ENCODE measurements at regions not wholly inside any gene's neighbourhood (a gene's known extent, or its start where the extent isn't known, plus 50 kb on each side); places are given as distances from the start of the nearest gene placed in this dataset.
"Not testable (repeated sequence)": the region's sequence is repeated elsewhere in the genome, so short reads cannot be mapped to it uniquely, and the experiment has no call there.

DNA sequence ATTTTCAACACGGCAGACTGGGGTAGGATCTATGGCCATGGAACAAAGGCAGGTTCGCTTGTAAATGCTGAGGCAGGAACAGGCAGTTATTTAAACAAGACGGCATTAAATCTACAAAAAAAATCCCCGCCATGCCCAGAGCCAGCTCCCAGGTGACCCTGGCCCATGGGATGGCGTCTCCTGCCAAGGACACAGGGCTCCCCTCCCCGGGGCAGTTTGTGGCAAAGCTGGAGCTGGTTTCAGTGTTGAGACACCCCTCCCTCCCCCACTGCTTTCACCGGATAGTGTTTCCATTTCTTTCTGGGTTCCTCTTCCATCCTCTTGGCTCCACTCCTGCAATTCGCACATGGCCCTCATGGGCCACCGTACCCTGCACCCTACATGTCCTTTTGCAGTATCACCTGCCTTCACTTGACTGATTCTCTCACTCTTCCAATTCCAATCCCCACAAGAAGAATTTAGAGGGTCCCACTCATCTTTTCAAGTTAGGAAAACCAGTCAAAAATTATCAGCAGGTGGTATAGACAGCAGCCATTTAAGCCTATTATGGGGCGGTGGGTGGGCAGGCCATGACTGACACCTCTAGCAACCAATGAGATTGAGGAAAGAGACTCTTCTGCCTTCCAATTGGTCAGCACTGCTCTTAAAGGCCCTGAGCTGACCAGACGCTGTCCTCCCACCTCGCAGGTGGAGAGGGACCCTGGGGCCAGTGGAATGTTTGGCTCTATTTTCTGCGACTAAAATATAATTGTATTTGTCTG, 52.0 kb downstream of the OLIG1 start:
- no peak for DNase-seq (ENCODE audit: low read depth)

DNA sequence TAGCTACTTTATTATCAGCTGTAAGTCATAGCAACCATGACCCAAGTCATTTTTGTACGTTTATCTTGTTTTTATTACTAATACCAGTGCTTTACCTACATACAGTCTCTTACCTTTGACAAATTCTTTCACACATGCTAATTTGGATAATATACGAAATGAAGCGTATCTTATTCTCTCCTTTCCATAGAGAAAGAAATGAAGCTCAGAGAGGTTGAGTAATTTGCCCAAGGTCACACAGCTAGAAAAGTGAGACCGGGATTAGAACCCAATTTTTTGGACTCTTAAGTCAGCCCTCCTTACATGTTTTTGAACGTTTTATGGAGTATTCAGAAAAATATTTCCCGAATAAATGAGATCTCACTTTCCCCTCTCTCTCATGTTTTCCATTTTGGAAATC, 52.6 kb downstream of the OLIG1 start:
- DNase-seq (ENCODE audit: low read depth): no peak

DNA sequence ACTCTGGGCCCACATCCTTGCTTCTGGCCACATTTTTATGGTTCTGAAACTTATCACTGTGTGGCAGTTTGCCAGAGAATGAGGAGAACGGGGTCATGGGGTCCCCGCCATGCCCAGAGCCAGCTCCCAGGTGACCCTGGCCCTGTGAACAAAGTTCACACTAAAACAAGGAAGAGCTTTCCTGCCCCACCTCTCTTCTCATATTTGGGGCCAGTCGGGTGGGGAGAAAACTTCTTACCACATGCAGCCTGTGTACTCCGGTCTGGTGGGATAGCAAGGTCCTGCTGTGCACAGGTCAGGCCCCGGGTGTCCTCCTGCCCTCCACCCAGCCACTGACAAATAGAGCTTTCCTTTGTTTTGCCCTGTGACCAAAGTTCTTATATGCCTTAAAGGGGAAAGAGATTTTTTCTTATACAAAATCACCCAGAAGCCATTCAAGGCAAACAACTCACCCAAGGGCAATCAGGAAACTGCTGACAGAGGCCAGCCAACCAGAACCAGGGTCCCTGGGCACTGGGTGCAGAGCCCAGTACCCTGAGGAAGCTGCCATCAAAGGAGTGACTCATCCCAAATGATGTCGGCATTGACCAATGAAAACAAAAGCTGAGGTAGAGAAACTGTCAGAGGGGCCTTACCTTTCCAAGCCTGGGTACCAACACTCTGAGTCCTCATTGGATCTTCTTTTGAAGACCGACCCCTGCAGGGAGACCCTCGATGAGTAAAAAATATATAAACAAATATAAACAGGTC, 53.6 kb downstream of the OLIG1 start:
- no peak for DNase-seq (ENCODE audit: low read depth)

DNA sequence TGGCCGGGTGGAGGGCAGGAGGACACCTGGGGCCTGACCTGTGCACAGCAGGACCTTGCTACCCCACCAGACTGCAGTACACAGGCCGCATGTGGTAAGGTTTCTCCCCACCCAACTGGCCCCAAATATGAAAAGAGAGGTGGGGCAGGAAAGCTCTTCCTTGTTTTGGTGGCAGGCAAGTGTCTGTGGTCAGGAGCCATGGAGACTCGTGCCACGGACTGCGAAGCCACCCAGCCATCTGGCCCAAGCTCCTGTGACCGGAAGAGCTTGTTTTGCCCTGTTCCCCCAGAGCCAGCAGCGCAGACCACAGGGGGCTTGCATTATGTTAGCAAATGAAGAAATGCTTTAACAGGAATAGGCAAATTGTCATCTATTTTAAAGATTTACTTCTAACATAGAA, 54.9 kb downstream of the OLIG1 start:
- DNase-seq (ENCODE audit: low read depth): no peak

DNA sequence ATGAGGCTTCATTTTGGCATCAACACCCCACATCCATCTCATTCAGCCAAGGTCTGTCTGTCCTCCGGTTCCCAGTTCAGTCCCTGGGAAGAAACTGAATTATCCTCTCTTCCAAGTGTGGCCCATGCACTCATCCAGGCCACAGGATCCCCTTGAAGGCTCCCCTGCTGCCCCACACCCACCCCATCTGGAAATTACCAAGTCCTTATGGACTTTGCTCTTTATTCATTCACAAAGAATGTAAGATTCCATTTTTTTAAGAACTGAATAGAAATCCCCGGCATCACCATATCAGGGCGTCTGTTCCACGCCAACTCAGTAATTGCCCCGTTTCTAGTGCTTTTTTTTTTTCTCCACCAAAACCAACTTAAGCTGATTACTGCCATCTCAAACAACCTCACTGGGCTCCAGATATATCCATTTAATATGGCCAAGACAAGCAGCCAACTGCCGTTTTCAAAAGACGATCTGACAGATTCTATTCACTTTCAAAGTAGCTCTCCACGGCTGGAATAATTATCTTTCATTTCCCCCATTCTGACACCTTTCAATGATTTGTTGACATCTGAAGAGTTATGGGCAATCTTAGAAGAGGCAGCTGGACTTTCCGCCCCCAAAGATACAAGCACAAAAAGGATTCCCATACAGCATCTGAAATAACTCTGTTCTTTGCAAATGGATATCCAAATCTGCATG, 55.9 kb downstream of the OLIG1 start:
- DNase-seq (ENCODE audit: low read depth): no peak

DNA sequence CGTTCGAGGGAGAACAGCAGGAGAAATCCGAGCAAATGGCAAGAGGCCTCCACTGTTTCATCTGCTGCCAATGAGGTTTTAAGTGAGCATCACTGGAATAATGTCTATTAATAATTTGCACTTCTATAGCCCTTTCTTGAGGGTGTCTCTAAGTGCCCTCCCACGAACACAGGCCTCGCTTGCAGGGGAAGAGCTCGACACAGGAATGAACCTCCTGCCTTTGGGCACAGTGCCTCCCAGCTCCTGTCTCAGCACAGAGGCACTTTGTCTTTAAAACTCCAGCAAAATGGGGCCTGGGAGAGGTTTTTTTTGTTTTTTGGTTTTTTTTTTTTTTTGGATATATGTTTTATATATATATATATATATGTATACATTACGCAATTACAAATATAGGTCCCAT, 56.6 kb downstream of the OLIG1 start:
- DNase-seq (ENCODE audit: low read depth): no peak

DNA sequence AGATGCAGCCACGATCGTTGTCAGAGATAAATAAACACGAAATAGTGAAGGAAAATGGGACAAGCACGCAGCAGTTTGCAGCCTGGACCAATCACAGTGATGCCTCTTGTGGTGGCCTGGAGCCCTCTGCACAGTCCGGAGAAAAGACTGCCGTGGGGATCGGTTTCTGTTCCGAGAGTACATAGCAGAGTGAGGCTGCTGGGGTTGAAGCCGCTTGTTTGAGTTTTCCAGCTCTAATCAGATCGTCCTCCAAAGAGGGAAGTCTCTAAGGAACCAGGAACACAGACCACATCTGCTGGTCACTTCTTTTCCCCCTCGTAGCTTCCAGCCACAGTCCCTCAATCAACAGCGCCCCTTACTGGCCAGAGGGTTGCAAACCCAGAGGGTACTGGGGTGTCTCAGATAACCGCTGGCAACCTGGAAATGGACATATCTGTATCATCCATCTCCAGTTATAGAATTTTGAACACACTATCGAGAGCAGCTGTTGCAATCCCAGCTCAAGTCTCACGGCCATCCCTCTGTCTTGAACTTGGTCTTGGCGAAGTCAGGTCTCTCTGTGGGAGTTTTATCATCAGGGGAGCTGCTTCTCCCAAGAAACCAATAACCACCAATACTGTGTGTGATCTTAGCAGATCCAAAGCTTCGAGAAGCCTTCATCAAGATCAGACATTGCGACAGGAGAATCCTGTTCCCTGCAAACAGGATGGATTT, 57.4 kb downstream of the OLIG1 start:
- peak; percentile 42 for DNase-seq (ENCODE audit: low read depth)

DNA sequence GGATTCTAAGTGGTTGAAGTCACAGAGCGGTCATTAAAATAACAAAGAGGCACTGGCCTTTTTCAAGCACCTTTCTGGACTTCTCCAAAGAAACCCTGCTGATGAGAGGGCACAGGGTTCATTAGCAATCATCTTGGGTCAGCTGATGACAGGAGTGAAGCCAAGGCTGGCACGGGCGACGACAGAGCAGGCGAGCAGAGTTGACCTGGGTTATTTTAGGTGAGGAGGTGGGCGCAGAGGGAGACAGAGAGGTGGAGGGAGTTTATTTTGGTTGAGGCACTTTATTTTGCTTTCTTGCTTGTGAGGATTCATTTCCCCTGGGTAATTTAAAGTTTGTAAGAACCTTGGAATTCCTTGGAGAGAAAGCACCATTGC, 57.9 kb downstream of the OLIG1 start:
- DNase-seq (ENCODE audit: low read depth): no peak

DNA sequence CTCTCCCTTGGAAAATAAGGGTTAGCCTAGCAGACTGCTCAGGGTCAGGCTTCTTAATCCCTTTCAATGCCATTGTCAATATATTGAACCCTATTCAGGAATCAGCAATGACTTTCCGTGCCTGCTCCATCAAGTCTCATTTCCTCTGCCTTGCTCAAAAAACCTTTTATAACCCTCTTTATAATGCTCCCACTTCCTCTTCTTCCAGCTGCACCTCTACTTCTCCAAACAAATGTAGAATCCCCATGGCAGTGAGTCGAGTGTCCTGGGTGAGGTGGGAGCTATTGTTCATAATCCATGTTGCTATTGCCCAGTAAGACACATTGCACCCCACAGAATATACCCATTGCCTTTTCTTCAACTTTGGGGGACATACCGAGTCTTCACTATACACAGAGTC, 58.6 kb downstream of the OLIG1 start:
- no peak for DNase-seq (ENCODE audit: low read depth)

DNA sequence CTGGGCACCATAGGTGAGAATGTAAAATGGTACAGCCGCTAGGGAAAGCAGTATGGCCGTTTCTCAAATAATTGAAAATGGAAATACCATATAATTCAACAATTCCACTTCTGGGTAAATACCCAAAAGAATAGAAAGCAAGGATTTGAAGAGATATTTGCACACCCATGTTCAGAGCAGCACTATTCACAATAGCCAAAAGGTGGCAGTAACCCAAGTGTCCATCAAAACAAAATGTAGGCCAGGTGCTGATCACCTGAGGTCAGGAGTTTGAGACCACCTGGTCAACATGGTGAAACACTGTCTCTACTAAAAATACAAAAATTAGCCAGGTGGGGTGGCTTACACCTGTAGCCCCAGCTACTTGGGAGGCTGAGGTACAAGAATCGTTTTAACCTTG, 62.1 kb downstream of the OLIG1 start:
- no peak for DNase-seq (ENCODE audit: low read depth)

DNA sequence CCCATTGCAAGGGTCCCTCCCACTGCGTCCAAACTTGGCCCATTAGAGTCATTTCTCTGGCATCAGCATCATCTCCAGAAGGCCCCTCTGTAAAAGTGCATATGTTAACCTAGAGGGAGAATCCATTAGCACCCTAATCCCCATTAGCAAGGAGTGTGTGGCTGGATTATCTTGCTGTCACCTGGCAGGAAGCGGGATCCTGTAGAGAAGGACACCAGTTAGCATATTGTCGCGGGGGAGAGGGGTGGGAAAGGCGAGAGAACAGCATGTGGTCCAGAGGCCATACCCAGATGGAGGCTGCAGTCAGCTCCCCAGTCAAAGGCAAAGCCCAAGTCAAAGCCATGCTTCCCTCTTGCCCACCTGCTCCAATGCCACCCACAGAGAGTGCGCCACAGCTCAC, 64.0 kb downstream of the OLIG1 start:
- DNase-seq (ENCODE audit: low read depth): no peak

DNA sequence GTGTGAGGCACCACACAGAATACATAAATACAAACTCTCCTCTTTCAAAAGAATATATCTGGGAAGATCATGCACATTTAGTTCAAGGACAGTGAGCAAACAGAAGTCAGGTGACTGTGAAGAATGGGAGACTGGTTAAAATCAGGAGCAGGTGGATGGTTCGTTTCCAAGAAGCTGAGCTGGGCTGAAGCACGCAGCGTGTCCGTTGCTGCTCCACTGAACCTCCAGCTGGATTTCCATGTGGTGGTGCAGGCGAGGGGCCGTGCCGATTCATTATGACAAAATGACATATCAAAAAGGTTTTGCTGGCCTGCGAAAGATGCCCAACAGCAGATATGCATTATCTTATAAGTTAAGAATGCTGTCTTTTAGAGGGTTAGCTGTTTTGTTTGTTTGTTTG, 66.0 kb downstream of the OLIG1 start:
- DNase-seq (ENCODE audit: low read depth): no peak

DNA sequence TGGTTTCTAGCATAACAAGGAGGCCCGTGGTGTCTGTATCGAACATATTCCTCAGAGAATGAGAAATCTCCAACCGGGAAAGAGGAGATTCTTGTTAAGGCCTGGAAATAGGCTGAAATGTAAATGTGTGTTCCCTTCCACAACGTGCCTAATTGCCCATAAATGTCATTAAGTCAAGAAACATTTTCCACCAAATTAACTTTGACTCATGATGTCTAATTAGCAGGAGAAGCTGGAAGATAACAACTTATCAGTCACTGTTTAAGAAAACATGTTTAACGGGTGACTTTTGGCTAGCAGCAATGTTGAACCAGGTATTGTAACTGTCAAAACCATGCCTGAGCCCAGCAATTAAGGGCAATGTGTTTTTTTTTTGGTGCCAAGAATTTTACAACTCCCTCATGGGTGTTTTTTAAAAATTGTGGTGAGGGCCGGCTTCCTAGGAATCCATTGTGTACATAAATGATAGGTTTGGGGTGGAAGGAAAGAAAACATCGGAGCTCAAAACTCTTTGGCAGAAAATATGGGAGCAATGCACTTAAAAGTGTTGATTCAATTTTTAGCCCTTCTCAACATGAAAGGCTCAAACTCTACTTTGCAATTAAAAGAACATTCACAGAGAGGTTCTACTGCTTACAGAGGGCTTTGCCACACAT, 67.0 kb downstream of the OLIG1 start:
- no peak for DNase-seq (ENCODE audit: low read depth)

DNA sequence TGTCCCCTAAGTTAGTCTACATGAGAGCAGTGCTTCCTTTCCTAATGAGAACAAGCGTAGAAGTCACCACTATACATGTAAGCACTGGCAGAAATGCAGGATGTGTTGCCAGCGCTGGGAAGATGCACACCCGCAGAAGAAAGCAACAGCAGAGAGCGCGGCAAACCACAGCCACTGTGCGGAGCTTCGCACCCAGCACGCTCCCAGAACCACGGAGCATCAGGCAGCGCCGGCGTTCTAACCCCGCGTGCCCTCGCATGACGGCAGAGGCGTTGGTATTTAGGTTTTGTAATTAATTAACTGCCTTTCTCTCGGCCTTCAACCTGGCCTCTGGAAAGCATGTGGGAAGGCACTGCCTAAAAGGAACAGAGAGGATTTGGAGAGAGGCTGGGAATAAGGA, 69.1 kb downstream of the OLIG1 start:
- DNase-seq (ENCODE audit: low read depth): no peak

DNA sequence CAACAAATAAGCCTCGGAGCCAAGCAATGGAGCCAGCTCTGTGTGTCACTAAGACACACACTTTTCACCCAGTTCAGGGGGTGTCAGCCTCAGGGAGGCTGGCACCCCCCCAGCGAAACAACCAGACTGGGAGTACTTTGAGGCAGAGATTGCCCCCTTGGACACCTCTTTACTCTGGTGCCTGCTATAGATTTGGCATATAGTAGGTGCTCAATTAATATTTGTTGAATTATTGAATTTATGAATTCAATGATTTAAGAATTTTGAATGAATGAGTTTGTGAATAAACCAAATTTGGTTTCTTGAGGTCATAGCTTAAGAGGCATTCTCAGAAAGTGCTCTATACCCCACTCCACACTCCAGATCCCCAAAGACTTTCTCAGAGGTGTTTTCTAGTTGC, 70.3 kb downstream of the OLIG1 start:
- DNase-seq (ENCODE audit: low read depth): no peak

DNA sequence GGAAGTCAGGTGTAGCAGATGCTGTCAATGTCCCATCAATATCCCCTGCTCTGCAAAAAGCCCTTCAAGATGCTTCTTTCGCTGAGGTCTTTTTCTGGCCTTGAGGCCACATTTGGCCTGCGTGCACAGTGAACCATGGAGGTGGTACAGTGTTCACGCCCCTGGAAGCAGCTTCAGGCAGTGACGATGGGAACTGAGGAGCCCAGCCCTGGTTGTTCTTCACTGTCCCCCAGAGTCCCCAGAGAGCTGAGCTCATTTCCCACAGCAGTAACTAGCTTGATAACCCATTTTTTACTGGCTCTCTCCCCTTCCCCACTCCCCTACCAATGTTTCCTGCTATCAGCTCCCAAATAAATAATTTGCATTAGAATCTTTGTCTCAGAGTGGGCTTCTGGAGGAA, 76.5 kb downstream of the OLIG1 start:
- no peak for DNase-seq (ENCODE audit: low read depth)

DNA sequence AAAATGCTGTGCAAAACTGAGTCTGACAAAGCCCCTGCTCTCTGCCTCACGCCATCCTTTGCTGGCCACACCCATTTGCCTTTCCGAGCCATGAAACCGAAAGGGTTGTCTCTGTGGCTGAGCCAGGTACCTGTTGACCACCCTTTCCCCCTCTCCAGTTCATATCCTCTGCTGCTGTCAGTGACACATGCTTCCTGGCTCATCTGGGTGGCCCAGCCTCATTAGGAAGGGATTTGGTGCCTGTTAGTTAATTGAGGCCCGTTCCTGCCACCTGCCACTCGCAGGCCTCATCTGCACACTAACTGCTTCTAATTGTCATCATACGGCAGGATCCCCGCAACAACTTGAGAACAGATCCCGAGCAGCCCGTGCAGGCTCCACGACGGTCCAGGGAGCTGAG, 79.2 kb downstream of the OLIG1 start:
- DNase-seq (ENCODE audit: low read depth): no peak

DNA sequence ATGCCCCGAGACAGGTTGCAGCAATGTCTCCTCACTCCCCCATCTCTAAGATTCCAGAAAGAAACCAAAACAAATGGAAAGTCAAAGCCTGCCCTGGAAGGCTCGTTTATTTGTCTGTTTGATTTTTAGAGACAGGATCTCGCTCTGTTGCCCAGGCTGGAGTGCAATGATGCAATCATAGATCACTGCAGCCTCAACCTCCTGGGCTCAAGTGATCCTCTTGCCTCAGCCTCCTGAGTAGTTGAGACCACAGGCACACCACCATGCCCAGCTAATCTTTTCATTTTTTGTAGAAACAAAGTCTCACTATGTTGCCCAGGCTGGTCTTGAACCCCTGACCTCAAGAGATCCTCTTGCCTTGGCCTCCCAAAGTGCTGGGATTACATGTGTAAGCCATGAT, 78.8 kb upstream of the IFNAR2 start:
- not testable (repeated sequence) for DNase-seq (ENCODE audit: low read depth)

DNA sequence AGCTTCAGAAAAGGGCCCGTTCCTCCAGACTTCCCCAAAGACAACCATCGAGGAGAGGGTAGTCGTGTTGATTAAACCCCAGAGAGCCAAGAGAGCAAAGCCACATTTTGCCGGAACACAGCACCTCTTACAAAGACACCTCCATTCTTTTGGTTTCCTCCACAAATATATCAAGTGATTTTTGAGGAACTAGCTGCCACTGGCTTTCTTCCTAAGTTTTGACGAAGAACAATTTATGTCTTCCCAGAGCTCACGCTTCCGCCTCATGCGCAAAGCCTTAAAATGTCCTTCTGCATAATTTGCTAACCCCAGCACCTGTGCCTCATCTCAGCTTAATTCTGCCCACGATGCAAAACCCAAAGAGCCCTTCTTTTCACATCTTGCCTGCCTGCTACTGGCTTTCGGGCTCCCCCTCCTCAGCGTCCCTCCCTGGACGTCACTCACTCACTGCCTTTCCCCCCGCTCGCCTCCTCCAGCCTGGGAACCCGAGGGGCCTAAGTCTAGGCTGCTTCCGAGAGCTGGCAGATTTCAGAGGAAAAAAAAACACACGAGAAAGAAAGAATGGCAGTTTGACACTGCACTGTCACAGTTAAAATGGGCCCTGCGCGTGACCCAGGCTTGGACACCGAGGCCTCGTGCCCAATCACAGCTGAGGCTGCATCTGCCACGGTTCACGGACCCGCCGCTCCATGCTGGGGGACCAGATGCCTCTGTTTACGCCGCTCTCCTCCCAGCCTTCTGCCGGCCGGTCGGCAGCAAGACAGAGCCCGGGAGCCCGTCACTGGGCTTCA, 77.6 kb upstream of the IFNAR2 start:
- no peak for DNase-seq (ENCODE audit: low read depth)

DNA sequence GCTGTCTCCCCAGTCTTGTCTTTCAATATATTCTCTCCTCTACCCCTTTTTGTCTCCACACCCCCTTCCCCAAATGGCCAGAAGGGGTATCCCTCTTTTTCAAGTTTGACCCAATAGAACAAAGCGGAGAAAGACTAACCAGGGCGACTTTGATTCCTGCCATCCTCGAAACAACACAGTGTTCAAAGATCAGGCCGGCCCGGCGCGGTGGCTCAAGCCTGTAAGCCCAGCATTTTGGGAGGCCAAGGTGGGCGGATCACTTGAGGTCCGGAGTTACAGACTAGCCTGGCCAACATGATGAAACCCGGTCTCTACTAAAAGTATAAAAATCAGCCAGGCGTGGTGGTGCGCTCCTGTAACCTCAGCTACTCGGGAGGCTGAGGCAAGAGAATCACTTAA, 77.0 kb upstream of the IFNAR2 start:
- no peak for DNase-seq (ENCODE audit: low read depth)

DNA sequence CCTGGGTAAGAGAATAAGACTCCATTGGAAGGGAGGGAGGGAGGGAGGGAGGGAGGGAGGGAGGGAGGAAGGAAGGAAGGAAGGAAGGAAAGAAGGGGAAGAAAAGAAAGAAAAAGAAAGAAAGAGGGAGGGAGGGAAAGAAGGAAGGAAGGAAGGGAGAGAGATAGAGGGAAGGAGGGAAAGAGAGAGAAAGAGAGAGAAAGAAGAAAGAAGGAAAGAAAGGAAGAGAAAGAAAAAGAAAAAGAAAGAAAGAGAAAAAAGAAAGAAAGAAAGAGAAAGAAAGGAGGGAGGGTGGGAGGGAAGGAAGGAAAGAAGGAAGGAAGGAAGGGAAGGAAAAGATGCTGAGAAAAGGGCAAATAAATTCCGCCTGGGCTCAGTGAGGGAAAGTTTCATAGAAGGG, 74.7 kb upstream of the IFNAR2 start:
- DNase-seq (ENCODE audit: low read depth): no peak

All from fibroblast of gingiva (primary cell).